BLaER1 treated with 17β-estradiol and CSF1 and Interleukin-3, amounts not matched to agents 10 nM and 100 nM (cell line): ENCODE measurements at regions not wholly inside any gene's neighbourhood (a gene's known extent, or its start where the extent isn't known, plus 50 kb on each side); places are given as distances from the start of the nearest gene placed in this dataset.
A peak's percentile ranks its signal among the peaks of the same experiment; 100 is the strongest.

ENCODE experiments used
- H3K27ac ChIP-seq, 11 experiments: shearing (Covaris generic); formaldehyde crosslinking; 2 replicates each; pipeline ENCODE4 v1.8.1; 2022
- H3K27me3 ChIP-seq, 11 experiments: shearing (Covaris generic); formaldehyde crosslinking; 2 replicates each; pipeline ENCODE4 v1.8.1; 2022
- H3K36me3 ChIP-seq, 11 experiments: shearing (Covaris generic); formaldehyde crosslinking; 2 replicates each; pipeline ENCODE4 v1.8.1; 2022
- H3K4me1 ChIP-seq, 10 experiments: shearing (Covaris generic); formaldehyde crosslinking; 2 replicates each; pipeline ENCODE4 v1.8.1; 2022
- H3K4me2 ChIP-seq, 11 experiments: shearing (Covaris generic); formaldehyde crosslinking; 2 replicates each; pipeline ENCODE4 v1.8.1; 2022
- H3K4me3 ChIP-seq, 10 experiments: shearing (Covaris generic); formaldehyde crosslinking; 2 replicates each; pipeline ENCODE4 v1.8.1; 2022
- H3K9ac ChIP-seq, 11 experiments: shearing (Covaris generic); formaldehyde crosslinking; 2 replicates each; pipeline ENCODE4 v1.8.1; 2022
- H3K9me3 ChIP-seq, 11 experiments: shearing (Covaris generic); formaldehyde crosslinking; replicated peaks in 1 of 11; 2 replicates each; pipeline ENCODE4 v1.8.1; 2022
- H4K20me1 ChIP-seq, 11 experiments: shearing (Covaris generic); formaldehyde crosslinking; 2 replicates each; pipeline ENCODE4 v1.8.1; 2022
- Cebpa-rat ChIP-seq, 11 experiments: shearing (Covaris generic); IDR thresholded peaks; 2 replicates each; pipeline ENCODE4 v1.8.1; 2022

DNA sequence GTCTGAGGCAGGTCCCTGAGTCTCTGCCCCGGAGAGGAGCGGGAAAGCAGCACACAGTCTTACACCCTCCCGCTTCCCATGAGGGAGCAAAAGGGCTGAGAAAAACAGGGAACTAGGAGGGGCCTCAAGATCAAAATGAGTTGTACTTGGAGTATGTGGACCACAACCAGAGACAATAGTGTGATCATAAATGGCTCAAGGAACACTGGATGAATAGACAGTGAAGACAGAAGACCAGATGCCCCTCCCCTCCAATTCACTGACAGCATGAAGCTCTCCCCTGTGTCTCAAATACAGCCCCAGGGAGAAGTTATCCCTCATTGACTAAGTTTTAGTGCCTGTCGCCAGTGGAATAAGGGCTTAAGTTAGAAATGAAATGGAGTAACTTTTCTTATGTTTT is 191.0 kb downstream of the TFAP2A start:
- Histone ChIP-seq H3K4me1 (no peaks in the 10 kb centered on the region), H3K9me3 (peaks cover 0 to 12% (median 6%) of the 10 kb centered on the region in 11 experiments; a peak in 8 of 22 replicates), H3K4me3 (no peak overlapping the region), H3K27me3 (no peaks in the 10 kb centered on the region), H3K27ac (no peak overlapping the region), H3K4me2 (no peak overlapping the region), H3K9ac (no peak overlapping the region), H4K20me1 (no peaks in the 10 kb centered on the region), H3K36me3 (no peaks in the 10 kb centered on the region)
- TF ChIP-seq Cebpa-rat (IDR thresholded peaks at IDR 0.05), result no peak

DNA sequence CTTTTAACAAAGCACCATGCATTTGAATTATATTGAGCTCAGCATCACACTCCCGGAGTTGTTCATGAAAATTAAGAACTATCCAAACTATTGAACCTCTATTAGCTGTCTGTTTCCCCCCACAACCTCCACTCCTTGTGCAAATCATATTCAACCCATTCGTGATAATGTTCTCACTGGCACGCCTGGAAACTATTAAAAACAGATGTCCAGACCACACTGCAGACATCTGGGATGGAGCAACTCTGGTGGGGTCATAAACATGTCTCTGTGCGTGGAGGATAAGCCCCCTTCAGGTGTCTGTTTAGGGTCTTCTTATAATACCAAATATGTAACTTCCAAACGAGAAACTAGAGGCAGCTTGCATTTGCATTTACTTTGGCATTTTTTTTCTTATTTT is 193.7 kb downstream of the TFAP2A start:
- H3K27ac ChIP-seq, result no peak overlapping the region
- no peaks in the 10 kb centered on the region for H3K27me3 ChIP-seq
- TF ChIP-seq Cebpa-rat (IDR thresholded peaks at IDR 0.05), result no peak
- no peak overlapping the region for H3K9ac ChIP-seq
- no peak overlapping the region for H3K4me3 ChIP-seq
- H3K4me1 ChIP-seq, result no peaks in the 10 kb centered on the region
- H3K4me2 ChIP-seq, result no peak overlapping the region
- no peaks in the 10 kb centered on the region; a peak in 1 of 22 replicates for H3K9me3 ChIP-seq
- H4K20me1 ChIP-seq, result no peaks in the 10 kb centered on the region
- no peaks in the 10 kb centered on the region for H3K36me3 ChIP-seq

DNA sequence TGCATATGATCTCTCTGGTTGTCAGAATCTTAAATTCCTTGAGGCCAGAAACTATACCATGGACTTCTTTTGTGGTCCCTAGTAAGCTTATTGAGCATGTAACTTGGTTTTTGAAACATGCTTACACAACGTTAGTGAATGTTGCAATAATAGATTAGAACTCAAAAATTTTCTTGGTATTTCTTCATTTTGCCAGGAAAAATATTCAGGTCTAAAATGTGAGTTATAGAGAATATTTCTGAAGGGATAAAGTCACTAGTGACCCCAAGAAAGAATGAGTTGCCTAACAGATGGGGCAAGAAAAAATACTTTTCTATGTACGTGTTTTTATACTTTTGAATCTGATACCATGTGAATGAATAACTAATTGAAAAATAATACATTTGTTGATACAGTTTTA is 195.4 kb downstream of the TFAP2A start:
- Histone ChIP-seq H3K4me2 (no peak overlapping the region), H3K9me3 (no peaks in the 10 kb centered on the region), H3K4me3 (no peak overlapping the region), H3K4me1 (peaks cover 0 to 13% (median 0%) of the 10 kb centered on the region in 10 experiments; a peak in 3 of 20 replicates), H3K36me3 (no peaks in the 10 kb centered on the region), H4K20me1 (no peaks in the 10 kb centered on the region), H3K27ac (no peak overlapping the region), H3K27me3 (no peaks in the 10 kb centered on the region), H3K9ac (no peak overlapping the region)
- TF ChIP-seq Cebpa-rat (IDR thresholded peaks at IDR 0.05), result no peak

DNA sequence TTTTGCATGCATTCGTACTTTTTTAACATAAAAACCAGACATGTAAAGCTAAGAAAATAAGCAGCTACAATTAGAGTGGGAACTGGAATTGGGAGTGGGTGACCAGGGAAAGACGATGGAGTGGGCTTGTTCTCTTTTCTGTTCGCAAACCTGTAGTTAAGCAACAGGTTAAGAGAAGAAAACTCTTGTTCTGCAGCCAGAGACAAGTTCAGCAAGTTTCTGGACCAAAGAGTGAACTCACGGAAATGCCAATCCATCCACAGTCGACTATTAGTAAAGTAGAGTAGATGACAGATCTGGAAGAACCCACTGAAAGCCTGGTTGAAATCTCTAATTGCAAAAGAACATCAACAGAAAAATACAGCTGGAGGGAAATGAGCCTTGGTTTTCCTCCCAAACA is 197.8 kb downstream of the TFAP2A start:
- H3K27ac ChIP-seq, result no peak overlapping the region
- H3K36me3 ChIP-seq, result no peaks in the 10 kb centered on the region
- no peak overlapping the region for H3K4me3 ChIP-seq
- peaks cover 0 to 13% (median 0%) of the 10 kb centered on the region in 10 experiments; a peak in 3 of 20 replicates for H3K4me1 ChIP-seq
- H3K9ac ChIP-seq, result no peak overlapping the region
- H3K27me3 ChIP-seq, result no peaks in the 10 kb centered on the region
- H3K4me2 ChIP-seq, result no peak overlapping the region
- H3K9me3 ChIP-seq, result no peaks in the 10 kb centered on the region
- H4K20me1 ChIP-seq, result no peaks in the 10 kb centered on the region
- TF ChIP-seq Cebpa-rat (IDR thresholded peaks at IDR 0.05), result no peak

DNA sequence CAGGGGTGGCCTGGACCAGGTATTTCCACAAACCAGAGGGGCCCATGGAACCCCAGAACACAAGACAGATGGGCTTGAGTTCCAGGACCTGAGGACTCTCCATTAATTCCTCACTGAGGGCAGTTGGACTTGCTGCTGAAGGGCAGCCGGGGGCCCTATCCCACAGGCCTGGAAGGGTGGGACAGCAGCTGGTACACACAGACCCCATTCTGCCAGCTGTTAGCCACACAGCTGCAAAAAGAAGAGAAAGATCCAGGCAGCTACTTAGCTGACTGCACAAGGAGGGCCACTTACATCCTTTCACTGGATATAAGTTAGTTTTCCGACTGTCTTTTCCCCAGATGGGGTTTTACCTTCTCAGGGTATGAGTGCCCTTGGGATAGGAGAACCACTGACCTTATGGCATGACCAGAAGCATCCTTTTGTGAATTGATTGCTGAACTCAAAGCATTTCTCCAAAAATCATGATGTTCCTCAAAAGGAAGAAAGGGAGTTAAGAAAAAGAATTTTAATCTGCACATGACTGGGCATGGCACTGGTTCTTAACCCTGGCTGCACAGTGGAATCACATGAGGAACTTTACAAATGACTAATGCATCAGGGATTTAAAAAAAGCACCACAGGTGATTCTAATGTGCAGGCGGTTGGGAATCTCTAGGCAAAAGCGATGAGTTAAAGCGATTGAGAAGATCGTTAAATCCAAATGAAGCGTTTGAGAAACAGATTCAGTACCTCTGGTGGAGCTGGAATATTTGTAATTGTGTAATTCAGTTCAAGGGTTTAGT is 199.4 kb downstream of the TFAP2A start:
- no peaks in the 10 kb centered on the region for H3K36me3 ChIP-seq
- TF ChIP-seq Cebpa-rat (IDR thresholded peaks at IDR 0.05), result no peak

DNA sequence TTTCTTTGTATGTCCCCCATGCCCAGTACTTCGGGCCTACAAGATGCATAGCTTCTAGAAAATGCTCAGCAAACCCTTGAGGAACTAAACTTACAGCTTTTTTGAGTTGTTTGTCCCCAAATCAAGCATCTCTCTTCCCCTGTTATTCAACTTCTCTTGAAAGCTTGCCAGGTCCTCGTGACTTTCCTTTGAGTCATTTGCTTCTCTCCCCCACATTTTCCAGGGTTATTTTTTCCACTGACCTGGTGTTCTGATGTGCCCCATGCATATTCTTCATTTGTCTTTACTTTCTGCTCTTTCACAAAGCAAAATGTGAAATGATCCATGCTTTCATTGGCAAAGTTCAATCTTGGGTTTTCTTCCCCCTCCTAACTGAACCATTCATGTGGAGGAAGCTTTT is 204.8 kb downstream of the TFAP2A start:
- TF ChIP-seq Cebpa-rat (IDR thresholded peaks at IDR 0.05), result no peak
- no peaks in the 10 kb centered on the region for H3K27me3 ChIP-seq
- peaks cover 0 to 15% (median 0%) of the 10 kb centered on the region in 11 experiments; a peak in 5 of 22 replicates for H3K9me3 ChIP-seq
- peak overlapping the region in 4 of 11 experiments; percentile 8 to 60 (median 47); a peak in 7 of 22 replicates for H3K27ac ChIP-seq
- H3K4me2 ChIP-seq, result peak overlapping the region in 3 of 11 experiments; percentile 25 to 71 (median 66); a peak in 6 of 22 replicates
- 0 out of 22 replicates have a peak overlapping the region, but pooled peaks of 1 of the 11 experiments have one; percentile 33 for H3K9ac ChIP-seq
- H3K36me3 ChIP-seq, result no peaks in the 10 kb centered on the region
- H3K4me3 ChIP-seq, result no peak overlapping the region
- H3K4me1 ChIP-seq, result peaks cover 0 to 62% (median 15%) of the 10 kb centered on the region in 10 experiments; a peak in 13 of 20 replicates
- no peaks in the 10 kb centered on the region for H4K20me1 ChIP-seq

More for the DNA sequence above, 199.4 kb downstream of the TFAP2A start:
- no peaks in the 10 kb centered on the region for H3K27me3 ChIP-seq
- H3K9ac ChIP-seq, result no peak overlapping the region
- H4K20me1 ChIP-seq, result no peaks in the 10 kb centered on the region
- H3K4me3 ChIP-seq, result no peak overlapping the region
- H3K4me2 ChIP-seq, result peak overlapping the region in 2 of 11 experiments; percentile 6 to 19; a peak in 2 of 22 replicates
- no peak overlapping the region for H3K27ac ChIP-seq
- H3K9me3 ChIP-seq, result no peaks in the 10 kb centered on the region
- H3K4me1 ChIP-seq, result peaks cover 0 to 21% (median 0%) of the 10 kb centered on the region in 10 experiments; a peak in 5 of 20 replicates

DNA sequence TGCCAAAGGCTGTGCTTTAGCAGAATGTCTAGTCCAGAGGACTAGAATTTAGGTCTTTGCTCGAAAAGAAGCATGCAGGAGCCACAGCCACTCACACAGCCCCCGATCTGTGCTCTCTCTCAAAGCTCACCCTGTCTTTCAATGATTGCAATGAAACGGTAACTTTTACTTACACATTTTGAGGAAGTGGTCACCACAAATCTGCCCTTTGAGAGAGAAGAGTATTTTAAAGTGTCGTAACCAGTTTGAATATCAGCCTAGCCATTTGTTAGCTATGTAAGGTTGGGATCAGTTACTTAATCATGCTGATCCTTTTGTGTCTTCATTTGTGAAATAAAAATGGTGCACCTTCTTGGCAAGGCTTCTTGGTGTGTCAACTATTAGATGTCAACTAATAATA is 209.0 kb downstream of the TFAP2A start:
- H3K36me3 ChIP-seq, result no peaks in the 10 kb centered on the region
- H3K4me2 ChIP-seq, result peak overlapping the region in 10 of 11 experiments; percentile 4 to 75 (median 46); a peak in 14 of 22 replicates
- TF ChIP-seq Cebpa-rat (IDR thresholded peaks at IDR 0.05), result peak in 3 of 11 experiments; percentile 15 to 48 (median 40); a peak in 3 of 22 replicates
- no peak overlapping the region for H3K4me3 ChIP-seq
- H3K27ac ChIP-seq, result peak overlapping the region in 8 of 11 experiments; percentile 20 to 73 (median 53); a peak in 13 of 22 replicates
- H3K9ac ChIP-seq, result peak overlapping the region in 2 of 11 experiments; percentile 31 to 35; a peak in 1 of 22 replicates
- H4K20me1 ChIP-seq, result no peaks in the 10 kb centered on the region
- peaks cover 0 to 71% (median 17%) of the 10 kb centered on the region in 10 experiments; a peak in 13 of 20 replicates for H3K4me1 ChIP-seq
- H3K9me3 ChIP-seq, result peaks cover 0 to 15% (median 0%) of the 10 kb centered on the region in 11 experiments; a peak in 7 of 22 replicates
- H3K27me3 ChIP-seq, result no peaks in the 10 kb centered on the region

DNA sequence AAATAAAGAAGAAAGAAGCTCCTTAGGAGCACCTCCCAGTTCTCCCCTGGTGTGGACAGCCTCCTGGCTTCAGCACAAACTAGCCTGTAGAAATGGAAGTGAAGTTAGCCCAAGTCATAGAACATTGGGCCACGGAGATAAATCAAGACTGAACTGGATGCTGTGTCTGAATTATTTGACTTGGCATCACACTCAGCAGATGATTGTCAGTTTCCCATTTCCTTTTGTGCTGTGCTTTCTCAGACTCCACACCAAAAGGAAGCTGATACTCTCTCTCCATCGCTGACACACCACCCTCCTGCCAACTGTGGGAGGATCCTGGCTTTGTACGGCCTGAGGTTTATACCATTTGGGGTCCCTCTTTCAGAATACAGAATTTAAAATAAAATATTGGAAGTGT is 209.8 kb downstream of the TFAP2A start:
- H3K27me3 ChIP-seq, result no peaks in the 10 kb centered on the region
- H3K4me1 ChIP-seq, result peaks cover 0 to 63% (median 17%) of the 10 kb centered on the region in 10 experiments; a peak in 13 of 20 replicates
- H4K20me1 ChIP-seq, result no peaks in the 10 kb centered on the region
- H3K9me3 ChIP-seq, result peaks cover 0 to 22% (median 5%) of the 10 kb centered on the region in 11 experiments; a peak in 11 of 22 replicates
- TF ChIP-seq Cebpa-rat (IDR thresholded peaks at IDR 0.05), result no peak
- H3K4me3 ChIP-seq, result no peak overlapping the region
- peak overlapping the region in 8 of 11 experiments; percentile 4 to 75 (median 66); a peak in 12 of 22 replicates for H3K4me2 ChIP-seq
- H3K36me3 ChIP-seq, result no peaks in the 10 kb centered on the region
- H3K27ac ChIP-seq, result peak overlapping the region in 6 of 11 experiments; percentile 23 to 73 (median 54); a peak in 11 of 22 replicates
- peak overlapping the region in 1 of 11 experiments; percentile 31; a peak in 1 of 22 replicates for H3K9ac ChIP-seq

DNA sequence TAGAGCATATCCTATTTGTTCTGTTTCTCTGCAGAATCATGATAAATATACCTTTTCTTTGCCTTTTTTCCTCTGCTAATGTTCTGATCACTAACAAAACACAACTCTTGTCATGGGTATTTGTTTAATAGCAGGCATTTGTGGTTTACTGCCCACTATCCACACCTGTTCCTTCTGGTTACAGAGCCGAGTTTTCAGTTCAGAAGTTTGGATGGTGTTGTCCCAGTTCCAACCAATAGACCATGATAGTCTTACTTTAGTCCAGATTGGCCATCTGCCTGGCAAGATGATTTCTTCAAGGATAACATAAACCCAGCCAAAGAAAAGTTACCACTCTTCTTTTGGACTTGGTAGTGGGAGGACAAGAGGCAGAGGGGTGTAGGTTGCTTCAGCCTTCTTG is 211.2 kb downstream of the TFAP2A start:
- Histone ChIP-seq H3K9ac (no peak overlapping the region), H3K27ac (no peak overlapping the region), H3K27me3 (no peaks in the 10 kb centered on the region), H3K9me3 (peaks cover 0 to 22% (median 6%) of the 10 kb centered on the region in 11 experiments; a peak in 11 of 22 replicates), H3K4me2 (peak overlapping the region in 3 of 11 experiments; percentile 72 to 75 (median 75); a peak in 3 of 22 replicates), H3K4me3 (no peak overlapping the region), H3K36me3 (no peaks in the 10 kb centered on the region), H3K4me1 (peaks cover 0 to 49% (median 17%) of the 10 kb centered on the region in 10 experiments; a peak in 13 of 20 replicates), H4K20me1 (no peaks in the 10 kb centered on the region)
- no peak for TF ChIP-seq Cebpa-rat (IDR thresholded peaks at IDR 0.05)
